Esophagus muscularis mucosa (tissue), 4 donors: ENCODE measurements at regions not wholly inside any gene's neighbourhood (a gene's known extent, or its start where the extent isn't known, plus 50 kb on each side); places are given as distances from the start of the nearest gene placed in this dataset.
A peak's percentile ranks its signal among the peaks of the same experiment; 100 is the strongest.

Experiments
- DNase-seq: peaks from one replicate; pipeline ENCODE4 v3.0.0-alpha.2; 2017; ENCODE audit errors: extremely low spot score
- H3K27ac ChIP-seq, 4 donors: fragments of 200-600 bp; sonication (generic); replicated peaks in 1 of 4; 1 replicate in 3 of 4; 2 replicates in 1 of 4; pipeline ENCODE4 v1.5.1; 2016 to 2019; ENCODE audit warnings: mild to moderate bottlenecking in 1 of 4
- H3K27me3 ChIP-seq, 4 donors: fragments of 200-600 bp; sonication (generic); one replicate each; pipeline versions ENCODE4 v1.5.1 to v1.6.0; 2016 to 2019
- H3K36me3 ChIP-seq, 4 donors: fragments of 200-600 bp; sonication (generic); one replicate each; pipeline ENCODE4 v1.5.1; 2016 to 2019
- H3K4me1 ChIP-seq, 4 donors: fragments of 200-600 bp; sonication (generic); one replicate each; pipeline ENCODE4 v1.5.1; 2016 to 2019
- H3K4me3 ChIP-seq, 4 donors: fragments of 200-600 bp; sonication (generic); 1 replicate in 2 of 4; 2 replicates in 2 of 4; pipeline ENCODE4 v1.5.1; 2016 to 2019; ENCODE audit warnings: mild to moderate bottlenecking in 4 of 4, moderate library complexity in 1 of 4
- H3K9me3 ChIP-seq, 4 donors: fragments of 200-600 bp; sonication (generic); 1 replicate in 3 of 4; 2 replicates in 1 of 4; pipeline ENCODE4 v1.5.1; 2016 to 2019
- CTCF ChIP-seq, 3 experiments: fragments of 200-600 bp in 2 of 3; fragments of 450-650 bp in 1 of 3; sonication (generic) in 2 of 3; IDR thresholded peaks; one replicate each; pipeline ENCODE4 v1.5.1; 2017 to 2019; ENCODE audit warnings: antibody characterized with exemption in 3 of 3, mild to moderate bottlenecking in 2 of 3, moderate library complexity in 1 of 3
- EP300 ChIP-seq: sonication (generic); formaldehyde crosslinking; IDR thresholded peaks from one replicate; pipeline ENCODE4 v1.6.1; 2017; ENCODE audit warnings: antibody characterized with exemption
- POLR2A ChIP-seq: fragments of 450-650 bp; IDR thresholded peaks from one replicate; pipeline ENCODE4 v1.6.1; 2017; ENCODE audit warnings: antibody characterized with exemption, moderate library complexity, mild to moderate bottlenecking, low read depth
- POLR2AphosphoS5 ChIP-seq, 2 donors: sonication (generic); formaldehyde crosslinking; IDR thresholded peaks; one replicate each; pipeline ENCODE4 v1.6.1; 2017; ENCODE audit warnings: antibody characterized with exemption in 2 of 2
- WGBS: methylation state at CpG from one replicate; pipeline ENCODE4 v1.1.5; 2018; 5-methylcytosine and 5-hydroxymethylcytosine counted together
- intact Hi-C: fragments of 100-400 bp; cut with DNase I; formaldehyde crosslinking; loops from one replicate; pipeline ENCODE4 v1.15.1; 2023

- Histone ChIP-seq H3K36me3 (no peaks in the 10 kb centered on the region), H3K27me3 (peaks cover 0 to 17% (median 0%) of the 10 kb centered on the region in 4 donors), H3K4me1 (no peaks in the 10 kb centered on the region), H3K9me3 (no peaks in the 10 kb centered on the region), H3K27ac (no peak overlapping the region), H3K4me3 (no peak overlapping the region)
- intact Hi-C loops, result no loop called here
- WGBS, result 80% methylated on average over 7 of the region's 8 CpGs
- TF ChIP-seq CTCF (IDR thresholded peaks at IDR 0.05) (no peak), POLR2AphosphoS5 (IDR thresholded peaks at IDR 0.05) (no peak), POLR2A (no peak), EP300 (no peak)
- peak; percentile 83 for DNase-seq
Measured at GRCh38 chr21:35818597-35818996, 241.7 kb downstream of the SETD4 start.

- no peaks in the 10 kb centered on the region for H3K36me3 ChIP-seq
- no peak overlapping the region for H3K4me3 ChIP-seq
- H3K27ac ChIP-seq, result no peak overlapping the region
- no peaks in the 10 kb centered on the region for H3K4me1 ChIP-seq
- no peaks in the 10 kb centered on the region for H3K9me3 ChIP-seq
- DNase-seq, result no peak
- WGBS, result 85% methylated on average over 5 of the region's 5 CpGs
- intact Hi-C loops, result no loop called here
- TF ChIP-seq POLR2A (no peak), POLR2AphosphoS5 (IDR thresholded peaks at IDR 0.05) (no peak), EP300 (no peak), CTCF (IDR thresholded peaks at IDR 0.05) (no peak)
- H3K27me3 ChIP-seq, result peaks cover 0 to 18% (median 0%) of the 10 kb centered on the region in 4 donors
Measured at GRCh38 chr21:35814858-35815619, 245.3 kb downstream of the SETD4 start.

GRCh38 chr21:35812679-35813078, 247.6 kb downstream of the SETD4 start:
- DNase-seq, result no peak
- intact Hi-C loops, result no loop called here
- Histone ChIP-seq H3K9me3 (no peaks in the 10 kb centered on the region), H3K4me1 (no peaks in the 10 kb centered on the region), H3K4me3 (no peak overlapping the region), H3K27ac (no peak overlapping the region), H3K27me3 (peaks cover 0 to 11% (median 0%) of the 10 kb centered on the region in 4 donors), H3K36me3 (no peaks in the 10 kb centered on the region)
- WGBS, result 94% methylated on average over 9 of the region's 9 CpGs
- TF ChIP-seq EP300, result no peak

- TF ChIP-seq POLR2AphosphoS5 (IDR thresholded peaks at IDR 0.05) (no peak), EP300 (no peak), POLR2A (no peak), CTCF (IDR thresholded peaks at IDR 0.05) (no peak)
- Histone ChIP-seq H3K4me1 (no peaks in the 10 kb centered on the region), H3K27ac (no peak overlapping the region), H3K27me3 (peaks cover 0 to 6% (median 0%) of the 10 kb centered on the region in 4 donors), H3K9me3 (no peaks in the 10 kb centered on the region), H3K36me3 (no peaks in the 10 kb centered on the region), H3K4me3 (no peak overlapping the region)
- WGBS, result 82% methylated on average over 10 of the region's 10 CpGs
- no peak for DNase-seq
- intact Hi-C loops, result no loop called here
Measured at GRCh38 chr21:35811191-35811806, 249.0 kb downstream of the SETD4 start.

- H3K27ac ChIP-seq, result no peak overlapping the region
- peaks cover 0 to 6% (median 0%) of the 10 kb centered on the region in 4 donors for H3K27me3 ChIP-seq
- intact Hi-C loops, result no loop called here
- no peak for DNase-seq
- 86% methylated on average over 7 of the region's 7 CpGs for WGBS
- no peak for TF ChIP-seq CTCF (IDR thresholded peaks at IDR 0.05)
- no peak for TF ChIP-seq EP300
- no peak for TF ChIP-seq POLR2AphosphoS5 (IDR thresholded peaks at IDR 0.05)
- no peak for TF ChIP-seq POLR2A
- no peaks in the 10 kb centered on the region for H3K4me1 ChIP-seq
- no peak overlapping the region for H3K4me3 ChIP-seq
- H3K36me3 ChIP-seq, result no peaks in the 10 kb centered on the region
- no peaks in the 10 kb centered on the region for H3K9me3 ChIP-seq
Measured at GRCh38 chr21:35810431-35810970, 249.8 kb downstream of the SETD4 start.
